Endothelial cell of umbilical vein (primary cell): ENCODE measurements at regions not wholly inside any gene's neighbourhood (a gene's known extent, or its start where the extent isn't known, plus 50 kb on each side); places are given as distances from the start of the nearest gene placed in this dataset.

ENCODE experiments used
- BruUV-seq: library from RNA; stranded (reverse); fragments of 400-500 nt; replicated peaks from 2 replicates; lab custom pipeline; 2021; lab: Mats Ljungman, UMichigan
- CTCF ChIA-PET: fragments of 300-600, 350-600 bp; sonication (Branson Sonifier 250); formaldehyde crosslinking; loops from one replicate; lab custom pipeline; 2021; ENCODE audit warnings: antibody characterized with exemption, inconsistent platforms; lab: Charles Lee
- POLR2A ChIA-PET: fragments of 300-600, 350-600 bp; sonication (Branson Sonifier 250); formaldehyde crosslinking; loops from one replicate; lab custom pipeline; 2021; ENCODE audit warnings: antibody characterized with exemption, inconsistent platforms; lab: Charles Lee
- DNase-seq: peaks from one replicate; pipeline ENCODE4 v3.0.0-alpha.2; 2011; ENCODE audit warnings: low read depth, low spot score
- FAIRE-seq: peaks from 2 replicates; lab custom pipeline; 2011; peaks lifted over from hg19 to GRCh38; lab: Jason Lieb, UNC
- H2AFZ ChIP-seq: 2 replicates; pipeline ENCODE4 v1.6.0; 2012; ENCODE audit warnings: low read depth, low read length, control low read depth, inconsistent platforms
- H3K27ac ChIP-seq: 2 replicates; pipeline ENCODE4 v1.5.1; 2011; ENCODE audit warnings: low read depth, mild to moderate bottlenecking, control low read depth, low read length, moderate library complexity; ENCODE audit not compliant: insufficient read depth
- H3K27me3 ChIP-seq, 2 experiments: 2 replicates each; pipeline versions ENCODE4 v1.6.0 to v1.6.1; 2011; ENCODE audit warnings: low read length in 2 of 2, mixed read lengths in 1 of 2; ENCODE audit not compliant: control insufficient read depth in 2 of 2, insufficient read depth in 2 of 2
- H3K36me3 ChIP-seq, 2 experiments: 2 replicates in 1 of 2; 3 replicates in 1 of 2; pipeline ENCODE4 v1.5.1; 2011; ENCODE audit warnings: low read length in 2 of 2, mild to moderate bottlenecking in 1 of 2, moderate library complexity in 1 of 2; ENCODE audit not compliant: control insufficient read depth in 2 of 2, insufficient read depth in 2 of 2; ENCODE audit errors: extremely low read depth in 1 of 2
- H3K4me1 ChIP-seq: 3 replicates; pipeline ENCODE4 v1.5.1; 2011; ENCODE audit warnings: mild to moderate bottlenecking, low read length; ENCODE audit not compliant: control insufficient read depth, insufficient read depth; ENCODE audit errors: extremely low read depth
- H3K4me2 ChIP-seq: 2 replicates; pipeline ENCODE4 v1.6.1; 2011; ENCODE audit warnings: low read length, control low read depth, mixed read lengths; ENCODE audit not compliant: insufficient read depth
- H3K4me3 ChIP-seq, 3 experiments: fragments of 200-600 bp in 1 of 3; sonication (generic), shearing (Covaris generic) in 1 of 3; replicated peaks in 1 of 3; 2 replicates each; pipeline ENCODE4 v1.5.1; 2011 to 2016; ENCODE audit warnings: control low read depth in 3 of 3, low read length in 3 of 3, mild to moderate bottlenecking in 2 of 3, inconsistent platforms in 1 of 3, low read depth in 1 of 3, moderate library complexity in 1 of 3; ENCODE audit not compliant: insufficient read depth in 1 of 3
- H3K79me2 ChIP-seq: 2 replicates; pipeline ENCODE4 v1.6.0; 2012; ENCODE audit warnings: low read length, inconsistent platforms; ENCODE audit not compliant: control insufficient read depth, insufficient read depth
- H3K9ac ChIP-seq: replicated peaks from 2 replicates; pipeline ENCODE3; 2011; ENCODE audit warnings: low read length, control low read depth; ENCODE audit not compliant: insufficient read depth; ENCODE audit errors: extremely low read depth
- H3K9me1 ChIP-seq: replicated peaks from 3 replicates; pipeline ENCODE4 v1.6.0; 2011; ENCODE audit warnings: mild to moderate bottlenecking, low read length; ENCODE audit not compliant: control insufficient read depth, insufficient read depth; ENCODE audit errors: extremely low read depth
- H3K9me3 ChIP-seq: replicated peaks from 2 replicates; pipeline ENCODE4 v1.5.1; 2012; ENCODE audit warnings: low read length, inconsistent platforms; ENCODE audit not compliant: control insufficient read depth, insufficient read depth
- H4K20me1 ChIP-seq: replicated peaks from 2 replicates; pipeline ENCODE3; 2011; ENCODE audit warnings: mild to moderate bottlenecking, low read length; ENCODE audit not compliant: control insufficient read depth, insufficient read depth; ENCODE audit errors: extremely low read depth
- EZH2 ChIP-seq: IDR thresholded peaks from 2 replicates; pipeline ENCODE4 v1.6.1; 2012; ENCODE audit warnings: borderline replicate concordance, low read depth, mild to moderate bottlenecking, moderate library complexity, low read length, inconsistent platforms; ENCODE audit not compliant: severe bottlenecking
- FOS ChIP-seq: IDR thresholded peaks from 2 replicates; pipeline ENCODE4 v1.6.1; 2011; ENCODE audit warnings: mild to moderate bottlenecking, low read length, moderate library complexity, borderline replicate concordance; ENCODE audit not compliant: insufficient read depth
- GATA2 ChIP-seq: IDR thresholded peaks from 2 replicates; pipeline ENCODE4 v1.7.0; 2011; ENCODE audit warnings: low read depth, mild to moderate bottlenecking, moderate library complexity, mixed read lengths, low read length; ENCODE audit not compliant: insufficient read length, insufficient read depth
- JUN ChIP-seq: IDR thresholded peaks from 2 replicates; pipeline ENCODE4 v1.6.1; 2011; ENCODE audit warnings: borderline replicate concordance, low read depth; ENCODE audit not compliant: insufficient read length, insufficient read depth
- MYC ChIP-seq: IDR thresholded peaks from one replicate; pipeline ENCODE4 v1.6.1; 2011; ENCODE audit warnings: mild to moderate bottlenecking, low read depth, low read length
- POLR2A ChIP-seq: IDR thresholded peaks from 2 replicates; pipeline ENCODE4 v1.6.1; 2012; ENCODE audit warnings: low read depth, mild to moderate bottlenecking, control low read depth, low read length
- POLR2AphosphoS5 ChIP-seq: IDR thresholded peaks from 2 replicates; pipeline ENCODE4 v1.6.1; 2012; ENCODE audit warnings: low read depth, mild to moderate bottlenecking, control low read depth, low read length, moderate library complexity; ENCODE audit not compliant: insufficient read depth
- dilution Hi-C: fragments of 300-500 bp; cut with MboI; formaldehyde crosslinking; loops from one replicate; pipeline ENCODE4 v1.15.0; 2019; ENCODE audit warnings: low sequenced_read_pairs; ENCODE audit not compliant: extremely low pct_ligation_motif_present
- intact Hi-C: fragments of 100-400 bp; cut with micrococcal nuclease; formaldehyde crosslinking; loops from one replicate; pipeline ENCODE4 v1.10.0; 2022
- TF ChIP-seq, protein P1 (sequence below): IDR thresholded peaks from 2 replicates; pipeline ENCODE4 v1.6.1; 2011; ENCODE audit not compliant: insufficient read depth, insufficient read length
- TF ChIP-seq, protein P2 (sequence below), 2 donors: IDR thresholded peaks; 1 replicate in 1 of 2; 2 replicates in 1 of 2; pipeline ENCODE4 v1.5.1; 2011; ENCODE audit warnings: low read length in 2 of 2, mild to moderate bottlenecking in 2 of 2, moderate library complexity in 2 of 2, control low read depth in 1 of 2, inconsistent platforms in 1 of 2, low read depth in 1 of 2; ENCODE audit not compliant: insufficient read depth in 1 of 2; ENCODE audit errors: extremely low read depth in 1 of 2

DNA sequence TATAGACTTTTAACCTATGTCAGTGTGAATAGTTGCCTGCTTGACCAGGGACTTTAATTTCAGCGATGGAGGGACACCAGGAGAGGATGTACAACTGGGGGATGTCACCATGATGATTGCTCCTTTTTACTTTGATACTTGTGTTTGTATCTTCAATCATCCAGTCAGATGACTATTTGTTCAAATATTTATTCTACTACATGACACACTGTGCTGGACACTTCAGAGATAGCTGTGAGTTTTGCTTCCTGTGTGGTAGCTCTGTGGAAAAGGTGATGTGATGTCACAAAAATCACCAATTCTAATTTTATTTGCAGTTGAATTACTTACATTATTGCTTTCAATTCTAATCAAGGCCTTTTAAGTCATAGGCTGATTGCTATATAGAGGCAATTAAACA, 62.7 kb upstream of the CREB5 start:
- no peaks in the 10 kb centered on the region for H3K79me2 ChIP-seq
- H3K4me2 ChIP-seq: no peak overlapping the region
- H3K9me1 ChIP-seq: no peaks in the 10 kb centered on the region
- no peak overlapping the region for H3K4me3 ChIP-seq
- POLR2A ChIA-PET: no interaction called here
- CTCF ChIA-PET: interaction anchor here (2.6 kb wide), 1 partner anchor 12 kb away, joined by 8 read pairs; no protein-coding TSS in a partner anchor
- no peak overlapping the region for H3K27ac ChIP-seq
- no peaks in the 10 kb centered on the region for H3K9me3 ChIP-seq
- TF ChIP-seq, protein P1, sequence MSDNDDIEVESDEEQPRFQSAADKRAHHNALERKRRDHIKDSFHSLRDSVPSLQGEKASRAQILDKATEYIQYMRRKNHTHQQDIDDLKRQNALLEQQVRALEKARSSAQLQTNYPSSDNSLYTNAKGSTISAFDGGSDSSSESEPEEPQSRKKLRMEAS: no peak
- TF ChIP-seq JUN: no peak
- TF ChIP-seq POLR2AphosphoS5: no peak
- no peak for TF ChIP-seq GATA2
- TF ChIP-seq, protein P2, sequence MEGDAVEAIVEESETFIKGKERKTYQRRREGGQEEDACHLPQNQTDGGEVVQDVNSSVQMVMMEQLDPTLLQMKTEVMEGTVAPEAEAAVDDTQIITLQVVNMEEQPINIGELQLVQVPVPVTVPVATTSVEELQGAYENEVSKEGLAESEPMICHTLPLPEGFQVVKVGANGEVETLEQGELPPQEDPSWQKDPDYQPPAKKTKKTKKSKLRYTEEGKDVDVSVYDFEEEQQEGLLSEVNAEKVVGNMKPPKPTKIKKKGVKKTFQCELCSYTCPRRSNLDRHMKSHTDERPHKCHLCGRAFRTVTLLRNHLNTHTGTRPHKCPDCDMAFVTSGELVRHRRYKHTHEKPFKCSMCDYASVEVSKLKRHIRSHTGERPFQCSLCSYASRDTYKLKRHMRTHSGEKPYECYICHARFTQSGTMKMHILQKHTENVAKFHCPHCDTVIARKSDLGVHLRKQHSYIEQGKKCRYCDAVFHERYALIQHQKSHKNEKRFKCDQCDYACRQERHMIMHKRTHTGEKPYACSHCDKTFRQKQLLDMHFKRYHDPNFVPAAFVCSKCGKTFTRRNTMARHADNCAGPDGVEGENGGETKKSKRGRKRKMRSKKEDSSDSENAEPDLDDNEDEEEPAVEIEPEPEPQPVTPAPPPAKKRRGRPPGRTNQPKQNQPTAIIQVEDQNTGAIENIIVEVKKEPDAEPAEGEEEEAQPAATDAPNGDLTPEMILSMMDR (IDR thresholded peaks at IDR 0.05; ENCODE audit: extremely low read depth in 1 of 2, insufficient read depth in 1 of 2, low read depth in 1 of 2, low read length in 2 of 2): no peak
- no peak for TF ChIP-seq EZH2
- no peak for TF ChIP-seq MYC
- TF ChIP-seq POLR2A: no peak
- TF ChIP-seq FOS: no peak
- H4K20me1 ChIP-seq: no peaks in the 10 kb centered on the region
- peaks cover 0 to 3% of the 10 kb centered on the region in 2 experiments for H3K27me3 ChIP-seq
- BruUV-seq: no TSS peak
- no peak overlapping the region for H3K9ac ChIP-seq
- dilution Hi-C loops (no loop called here), intact Hi-C loops (no loop called here)
- no peak for DNase-seq
- H3K4me1 ChIP-seq: no peaks in the 10 kb centered on the region
- no peak for FAIRE-seq
- no peak overlapping the region for H2AFZ ChIP-seq
- no peaks in the 10 kb centered on the region for H3K36me3 ChIP-seq
